Cardiac fibroblast (primary cell): ENCODE measurements at regions not wholly inside any gene's neighbourhood (a gene's known extent, or its start where the extent isn't known, plus 50 kb on each side); places are given as distances from the start of the nearest gene placed in this dataset.

Experiments
- DNase-seq, 2 donors: peaks; one replicate each; pipeline versions ENCODE4 v3.0.0 to v3.0.0-alpha.2; 2010; ENCODE audit warnings: low read depth in 2 of 2
- H3K4me3 ChIP-seq, 2 donors: replicated peaks in 1 of 2; 1 replicate in 1 of 2; 2 replicates in 1 of 2; pipeline ENCODE4 v1.5.1; 2011; ENCODE audit warnings: low read depth in 2 of 2, low read length in 2 of 2, mild to moderate bottlenecking in 2 of 2, moderate library complexity in 1 of 2
- CTCF ChIP-seq: IDR thresholded peaks from one replicate; pipeline ENCODE4 v1.5.1; 2011; ENCODE audit warnings: low read depth, mild to moderate bottlenecking, low read length, inconsistent platforms

- DNase-seq, result no peak
- no peak for TF ChIP-seq CTCF
- no peak overlapping the region for H3K4me3 ChIP-seq
Observed at GRCh38 chr21:18908641-18909040, 505.1 kb upstream of the TMPRSS15 start.

- TF ChIP-seq CTCF, result no peak
- no peak for DNase-seq
- no peak overlapping the region for H3K4me3 ChIP-seq
Observed at GRCh38 chr21:18913914-18914313, 510.3 kb upstream of the TMPRSS15 start.

GRCh38 chr21:18914570-18914969 lies 511.0 kb upstream of the TMPRSS15 start:
- DNase-seq, result no peak
- H3K4me3 ChIP-seq, result no peak overlapping the region
- TF ChIP-seq CTCF, result no peak

- H3K4me3 ChIP-seq, result no peak overlapping the region
- TF ChIP-seq CTCF, result no peak
- DNase-seq, result no peak
Observed at GRCh38 chr21:18917622-18918021, 514.0 kb upstream of the TMPRSS15 start.

GRCh38 chr21:18931237-18931636 lies 527.7 kb upstream of the TMPRSS15 start:
- no peak for DNase-seq
- no peak overlapping the region for H3K4me3 ChIP-seq
- TF ChIP-seq CTCF, result no peak

GRCh38 chr21:18937337-18937736 lies 533.8 kb upstream of the TMPRSS15 start:
- no peak for TF ChIP-seq CTCF
- no peak for DNase-seq
- H3K4me3 ChIP-seq, result no peak overlapping the region

- no peak overlapping the region for H3K4me3 ChIP-seq
- no peak for DNase-seq
- TF ChIP-seq CTCF, result no peak
Observed at GRCh38 chr21:18940791-18941190, 537.2 kb upstream of the TMPRSS15 start.
